NCI-H1694 treated with DMSO at 0.1 percent for 48 hours (cell line): ENCODE measurements at regions not wholly inside any gene's neighbourhood (a gene's known extent, or its start where the extent isn't known, plus 50 kb on each side); places are given as distances from the start of the nearest gene placed in this dataset.
"Not testable (repeated sequence)": the region's sequence is repeated elsewhere in the genome, so short reads cannot be mapped to it uniquely, and the experiment has no call there.

Source experiments
- DNase-seq: peaks from one replicate; lab custom pipeline; 2025; lab: John Stamatoyannopoulos, UW

DNA sequence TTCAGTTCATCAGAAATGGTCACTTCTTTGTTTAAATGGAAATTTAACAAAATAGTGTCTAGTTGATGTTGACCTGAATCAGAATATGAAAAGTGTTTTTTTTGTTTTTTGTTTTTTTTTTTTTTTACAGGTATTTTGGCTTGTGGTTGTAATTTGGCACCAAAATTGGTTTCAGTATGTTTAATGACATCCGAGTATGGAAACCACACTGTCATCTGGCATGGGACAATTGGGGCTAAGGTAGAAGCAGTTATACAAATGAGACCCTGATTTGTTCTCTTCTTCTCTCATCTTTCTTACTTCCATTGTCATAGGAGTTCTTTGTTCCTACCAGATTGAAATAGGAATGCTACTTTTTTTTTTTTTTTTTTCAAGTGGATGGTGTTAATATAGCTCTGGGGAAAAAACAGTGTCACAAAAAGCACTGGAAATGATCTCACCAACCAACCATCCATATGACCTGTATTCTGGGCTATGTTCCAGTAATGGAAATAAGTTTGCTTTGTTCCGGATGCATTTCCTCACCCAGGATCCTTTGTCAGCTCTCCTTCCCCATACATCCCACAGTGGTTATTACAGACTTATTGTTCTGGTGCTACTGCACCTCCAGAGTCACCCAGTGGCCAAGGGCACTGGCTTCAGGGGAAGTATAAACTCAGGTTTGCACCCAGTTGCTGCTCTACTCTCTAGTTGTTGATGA is 95.8 kb downstream of the ATXN3L start:
- DNase-seq = peak; percentile 16

- no peak for DNase-seq
Measured at GRCh38 chrX:13220916-13221315, 98.9 kb downstream of the ATXN3L start.

DNA sequence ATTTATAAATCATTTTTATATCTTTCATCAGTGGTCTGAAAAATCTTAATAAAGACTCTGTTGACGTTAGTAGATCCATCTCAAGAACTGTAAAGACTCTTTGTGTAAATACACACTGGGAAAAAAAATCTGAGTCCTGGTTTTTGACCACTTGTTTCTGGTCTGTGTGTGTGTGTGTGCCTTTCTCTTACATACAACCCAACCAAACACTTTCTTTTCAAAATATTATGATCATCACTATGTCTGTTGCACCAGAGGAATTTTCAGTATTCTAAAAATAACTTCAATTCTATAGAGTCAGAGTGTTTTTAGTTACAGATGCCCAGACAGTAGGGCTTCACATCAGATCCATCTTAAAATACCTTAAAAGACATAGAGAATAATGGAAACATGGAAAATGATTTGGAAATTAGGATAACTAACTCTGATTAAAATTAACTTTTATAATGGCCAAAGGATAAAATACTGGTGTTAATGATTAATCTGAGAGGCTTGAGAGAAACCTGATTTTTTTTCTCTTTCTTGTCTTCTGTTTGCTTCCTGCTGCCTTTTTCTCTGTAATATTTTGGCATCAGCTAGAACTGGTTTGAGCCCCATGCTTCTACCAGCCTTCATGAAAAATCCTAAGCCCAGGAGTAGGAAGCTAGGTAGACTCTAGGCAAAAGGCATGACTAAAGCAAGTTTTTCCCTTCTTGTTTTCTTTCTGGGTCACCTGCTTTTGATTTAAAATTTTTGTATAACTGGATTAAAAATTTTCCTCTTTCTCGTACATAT is 99.7 kb downstream of the ATXN3L start:
- no peak for DNase-seq

GRCh38 chrX:13218758-13219157 is 101.1 kb downstream of the ATXN3L start:
- DNase-seq = no peak

- no peak for DNase-seq
Measured at GRCh38 chrX:13216139-13216538, 103.7 kb downstream of the ATXN3L start.

- no peak for DNase-seq
Measured at GRCh38 chrX:13215729-13216128, 104.1 kb downstream of the ATXN3L start.

DNA sequence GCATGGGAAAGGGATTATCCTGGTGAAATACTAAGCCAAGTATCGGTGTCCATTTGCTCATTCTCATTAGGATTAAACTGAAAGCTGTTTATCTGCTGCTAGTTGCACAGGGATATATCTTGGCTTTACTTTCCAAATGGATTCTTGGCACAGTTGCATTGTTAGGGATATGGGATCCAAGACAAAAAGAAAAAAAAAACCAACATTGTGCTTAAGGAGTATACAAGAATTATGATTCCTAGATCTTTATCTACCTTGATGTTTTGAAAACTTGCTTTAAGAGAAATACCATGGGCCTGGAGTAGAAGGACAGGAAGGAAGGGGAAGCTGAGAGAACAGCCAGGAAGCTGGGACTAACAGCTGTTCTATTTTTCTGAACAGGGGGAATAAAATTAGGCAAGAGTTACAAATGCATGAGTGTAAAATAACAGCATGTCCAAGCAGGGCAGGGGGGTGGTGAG is 107.6 kb downstream of the ATXN3L start:
- DNase-seq = no peak

DNA sequence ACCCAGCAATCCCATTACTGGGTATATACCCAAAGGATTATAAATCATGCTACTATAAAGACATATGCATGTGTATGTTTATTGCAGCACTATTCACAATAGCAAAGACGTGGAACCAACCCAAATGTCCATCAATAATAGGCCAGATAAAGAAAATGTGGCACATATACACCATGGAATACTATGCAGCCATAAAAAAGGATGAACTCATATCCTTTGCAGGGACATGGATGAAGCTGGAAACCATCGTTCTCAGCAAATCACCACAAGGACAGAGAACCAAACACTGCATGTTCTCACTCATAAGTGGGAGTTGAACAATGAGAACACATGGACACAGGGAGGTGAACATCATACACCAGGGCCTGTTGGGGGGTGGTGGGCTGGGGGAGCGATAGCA is 109.7 kb downstream of the ATXN3L start:
- not testable (repeated sequence) for DNase-seq

GRCh38 chrX:13209704-13210103 is 110.1 kb downstream of the ATXN3L start:
- DNase-seq = not testable (repeated sequence)

- no peak for DNase-seq
Measured at GRCh38 chrX:13208281-13208935, 111.4 kb downstream of the ATXN3L start.

GRCh38 chrX:13203271-13203670 is 116.6 kb downstream of the ATXN3L start:
- no peak for DNase-seq

- DNase-seq = no peak
Measured at GRCh38 chrX:13201605-13202219, 118.1 kb downstream of the ATXN3L start.

DNA sequence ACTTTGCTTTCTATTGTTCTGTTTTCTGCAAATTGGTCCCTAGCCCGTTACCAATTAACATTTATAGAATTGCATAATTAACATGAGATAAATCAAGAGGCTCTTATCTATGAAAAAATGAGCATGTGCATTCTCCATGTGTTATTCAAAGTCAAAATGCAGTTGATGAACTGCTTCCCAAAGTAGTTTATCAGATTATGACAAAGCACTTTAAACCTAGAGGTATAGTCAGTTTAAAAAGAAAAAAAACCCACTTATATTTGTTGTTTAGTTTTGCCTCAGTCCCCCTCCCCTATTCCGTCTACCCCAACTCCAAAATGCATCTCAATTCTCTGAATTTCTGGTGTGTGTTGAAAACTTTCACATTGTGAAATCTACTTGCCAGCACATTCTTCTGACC is 119.5 kb downstream of the ATXN3L start:
- DNase-seq = no peak

DNA sequence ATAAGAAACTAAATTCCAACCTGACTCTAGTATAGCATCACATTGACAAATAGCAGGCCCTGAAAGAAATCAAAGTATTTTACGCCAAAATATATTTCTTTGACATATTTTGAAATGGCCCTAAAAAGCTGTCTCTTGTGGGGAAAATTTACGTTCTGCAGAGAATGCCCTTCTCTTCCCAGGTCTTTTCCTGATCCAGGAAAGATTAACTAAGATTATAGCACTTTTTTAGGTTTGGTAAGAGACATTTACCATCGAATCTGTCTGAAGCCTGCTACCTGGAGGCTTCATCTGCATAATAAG is 121.1 kb downstream of the ATXN3L start:
- DNase-seq = no peak

GRCh38 chrX:13198056-13198761 is 121.6 kb downstream of the ATXN3L start:
- no peak for DNase-seq

- no peak for DNase-seq
Measured at GRCh38 chrX:13196782-13197181, 123.1 kb downstream of the ATXN3L start.

DNA sequence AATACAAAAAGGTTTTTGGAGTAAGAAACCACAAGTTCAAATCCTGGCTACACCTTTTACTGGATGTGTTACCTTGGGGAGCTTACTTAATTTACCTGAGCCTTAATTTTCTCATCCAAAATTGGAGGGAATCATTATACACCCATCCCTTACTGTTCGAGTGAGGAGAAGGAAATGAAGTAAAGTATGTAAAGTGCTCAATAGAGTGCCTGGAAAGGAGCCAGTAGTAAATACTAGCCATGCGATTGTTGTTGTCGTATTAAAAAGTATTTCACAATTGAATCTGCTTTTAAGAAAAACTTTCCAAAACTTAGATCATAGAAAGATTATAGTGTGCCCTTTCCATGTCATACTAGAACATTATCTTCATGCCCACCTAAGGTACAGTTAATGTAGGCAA is 124.5 kb downstream of the ATXN3L start:
- no peak for DNase-seq

GRCh38 chrX:13194291-13195103 is 125.4 kb downstream of the ATXN3L start:
- DNase-seq = peak; percentile 68

GRCh38 chrX:13190051-13190450 is 129.8 kb downstream of the ATXN3L start:
- no peak for DNase-seq

DNA sequence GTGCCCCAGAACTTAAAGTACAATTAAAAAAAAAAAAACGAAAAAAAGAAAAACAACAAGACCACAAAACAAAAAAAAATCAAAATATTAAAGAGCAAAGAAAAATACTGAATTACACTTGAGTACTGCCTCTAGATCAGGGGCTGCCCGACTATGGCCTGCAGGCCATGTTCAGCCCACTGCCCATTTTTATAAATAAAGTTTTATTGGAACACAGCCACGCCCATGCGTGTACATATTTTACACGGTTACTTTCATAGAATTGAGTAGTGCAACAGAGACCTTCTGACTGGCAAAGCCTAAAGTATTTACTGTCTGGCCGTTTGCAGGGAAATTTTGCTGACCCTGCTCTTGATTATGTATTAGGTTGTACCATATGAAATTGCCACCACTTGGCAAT is 130.5 kb downstream of the ATXN3L start:
- no peak for DNase-seq

GRCh38 chrX:13188731-13189309 is 131.0 kb downstream of the ATXN3L start:
- DNase-seq = no peak
